Mucosa of rectum (tissue), 2 donors: ENCODE measurements at regions not wholly inside any gene's neighbourhood (a gene's known extent, or its start where the extent isn't known, plus 50 kb on each side); places are given as distances from the start of the nearest gene placed in this dataset.

Experiments used
- H3K27ac ChIP-seq, 2 donors: one replicate each; pipeline ENCODE4 v1.7.0; 2013; ENCODE audit warnings: inconsistent platforms in 2 of 2, low read depth in 2 of 2, low read length in 2 of 2
- H3K27me3 ChIP-seq, 2 donors: one replicate each; pipeline ENCODE4 v1.7.0; 2013; ENCODE audit warnings: low read length in 2 of 2; ENCODE audit not compliant: control insufficient read depth in 2 of 2, insufficient read depth in 2 of 2
- H3K36me3 ChIP-seq, 2 donors: one replicate each; pipeline ENCODE4 v1.7.0; 2013; ENCODE audit warnings: low read length in 2 of 2; ENCODE audit not compliant: control insufficient read depth in 2 of 2, insufficient read depth in 2 of 2
- H3K4me1 ChIP-seq, 2 donors: one replicate each; pipeline ENCODE4 v1.7.0; 2013; ENCODE audit warnings: low read length in 2 of 2, mild to moderate bottlenecking in 1 of 2; ENCODE audit not compliant: control insufficient read depth in 2 of 2, insufficient read depth in 2 of 2
- H3K4me3 ChIP-seq, 2 donors: one replicate each; pipeline ENCODE4 v1.7.0; 2013; ENCODE audit warnings: low read length in 2 of 2
- H3K9ac ChIP-seq, 2 donors: one replicate each; pipeline ENCODE4 v1.7.0; 2013; ENCODE audit warnings: low read length in 2 of 2, low read depth in 1 of 2, mild to moderate bottlenecking in 1 of 2
- H3K9me3 ChIP-seq, 2 donors: one replicate each; pipeline ENCODE4 v1.7.0; 2013; ENCODE audit warnings: low read length in 2 of 2; ENCODE audit not compliant: control insufficient read depth in 2 of 2
- donor health status: healthy.
- donor health status: Normal muscosa, but diverticular disease.

GRCh38 chr2:198382811-198383210 is 578.4 kb downstream of the PLCL1 start:
- Histone ChIP-seq H3K9ac (no peak overlapping the region), H3K9me3 (no peaks in the 10 kb centered on the region), H3K27ac (no peak overlapping the region), H3K4me1 (peaks cover 0 to 3% of the 10 kb centered on the region in 2 donors), H3K36me3 (no peaks in the 10 kb centered on the region), H3K27me3 (no peaks in the 10 kb centered on the region), H3K4me3 (no peak overlapping the region)

- H3K4me3 ChIP-seq: no peak overlapping the region
- H3K36me3 ChIP-seq: no peaks in the 10 kb centered on the region
- no peaks in the 10 kb centered on the region for H3K27me3 ChIP-seq
- H3K9me3 ChIP-seq: no peaks in the 10 kb centered on the region
- no peak overlapping the region for H3K9ac ChIP-seq
- H3K27ac ChIP-seq: no peak overlapping the region
- peaks cover 0 to 11% of the 10 kb centered on the region in 2 donors for H3K4me1 ChIP-seq
Measured at GRCh38 chr2:198376677-198377076, 572.3 kb downstream of the PLCL1 start.

- Histone ChIP-seq H3K27ac (peak overlapping the region in 1 of 2 donors; percentile 9), H3K9ac (no peak overlapping the region)
Measured at GRCh38 chr2:198375083-198375410, 570.7 kb downstream of the PLCL1 start.

GRCh38 chr2:198374375-198375082 is 570.1 kb downstream of the PLCL1 start:
- Histone ChIP-seq H3K9me3 (no peaks in the 10 kb centered on the region), H3K4me1 (peaks cover 0 to 13% of the 10 kb centered on the region in 2 donors), H3K27me3 (no peaks in the 10 kb centered on the region), H3K9ac (peak overlapping the region in 1 of 2 donors; percentile 31), H3K36me3 (no peaks in the 10 kb centered on the region), H3K27ac (peak overlapping the region in 1 of 2 donors; percentile 9), H3K4me3 (no peak overlapping the region)

More at GRCh38 chr2:198375083-198375410, 570.7 kb downstream of the PLCL1 start:
- Histone ChIP-seq H3K4me1 (peaks cover 0 to 13% of the 10 kb centered on the region in 2 donors), H3K36me3 (no peaks in the 10 kb centered on the region), H3K27me3 (no peaks in the 10 kb centered on the region), H3K4me3 (no peak overlapping the region), H3K9me3 (no peaks in the 10 kb centered on the region)

GRCh38 chr2:198371921-198372543 is 567.6 kb downstream of the PLCL1 start:
- H3K36me3 ChIP-seq: no peaks in the 10 kb centered on the region
- no peak overlapping the region for H3K27ac ChIP-seq
- H3K9ac ChIP-seq: no peak overlapping the region
- H3K4me3 ChIP-seq: no peak overlapping the region
- peaks cover 0 to 13% of the 10 kb centered on the region in 2 donors for H3K4me1 ChIP-seq
- H3K9me3 ChIP-seq: no peaks in the 10 kb centered on the region
- H3K27me3 ChIP-seq: no peaks in the 10 kb centered on the region

GRCh38 chr2:198371329-198371728 is 566.9 kb downstream of the PLCL1 start:
- Histone ChIP-seq H3K27me3 (no peaks in the 10 kb centered on the region), H3K27ac (no peak overlapping the region), H3K36me3 (no peaks in the 10 kb centered on the region), H3K9ac (no peak overlapping the region), H3K9me3 (no peaks in the 10 kb centered on the region), H3K4me1 (peaks cover 0 to 13% of the 10 kb centered on the region in 2 donors), H3K4me3 (no peak overlapping the region)

- no peaks in the 10 kb centered on the region for H3K9me3 ChIP-seq
- peaks cover 0 to 4% of the 10 kb centered on the region in 2 donors for H3K4me1 ChIP-seq
- H3K27ac ChIP-seq: no peak overlapping the region
- H3K27me3 ChIP-seq: no peaks in the 10 kb centered on the region
- H3K36me3 ChIP-seq: no peaks in the 10 kb centered on the region
- H3K9ac ChIP-seq: no peak overlapping the region
- H3K4me3 ChIP-seq: no peak overlapping the region
Measured at GRCh38 chr2:198368089-198368488, 563.7 kb downstream of the PLCL1 start.

GRCh38 chr2:198362740-198363139 is 558.3 kb downstream of the PLCL1 start:
- Histone ChIP-seq H3K4me3 (no peak overlapping the region), H3K9me3 (no peaks in the 10 kb centered on the region), H3K4me1 (no peaks in the 10 kb centered on the region), H3K27ac (no peak overlapping the region), H3K36me3 (no peaks in the 10 kb centered on the region), H3K27me3 (no peaks in the 10 kb centered on the region), H3K9ac (no peak overlapping the region)

- Histone ChIP-seq H3K27me3 (no peaks in the 10 kb centered on the region), H3K4me3 (no peak overlapping the region), H3K4me1 (no peaks in the 10 kb centered on the region), H3K27ac (no peak overlapping the region), H3K9me3 (no peaks in the 10 kb centered on the region), H3K36me3 (no peaks in the 10 kb centered on the region), H3K9ac (no peak overlapping the region)
Measured at GRCh38 chr2:198359308-198359707, 554.9 kb downstream of the PLCL1 start.

- Histone ChIP-seq H3K36me3 (no peaks in the 10 kb centered on the region), H3K4me1 (no peaks in the 10 kb centered on the region)
Measured at GRCh38 chr2:198356157-198356556, 551.8 kb downstream of the PLCL1 start.

More at GRCh38 chr2:198356157-198356556, 551.8 kb downstream of the PLCL1 start:
- no peaks in the 10 kb centered on the region for H3K27me3 ChIP-seq
- no peak overlapping the region for H3K27ac ChIP-seq
- no peaks in the 10 kb centered on the region for H3K9me3 ChIP-seq
- no peak overlapping the region for H3K9ac ChIP-seq
- no peak overlapping the region for H3K4me3 ChIP-seq
